HG03520 (cell line): ENCODE measurements at regions not wholly inside any gene's neighbourhood (a gene's known extent, or its start where the extent isn't known, plus 50 kb on each side); places are given as distances from the start of the nearest gene placed in this dataset.
"Not testable (repeated sequence)": the region's sequence is repeated elsewhere in the genome, so short reads cannot be mapped to it uniquely, and the experiment has no call there.

ENCODE experiments used
- ATAC-seq: cut with Tn5 transposase; IDR thresholded peaks from one replicate; pipeline ENCODE4 v1.9.1; 2021; ENCODE audit warnings: mild to moderate bottlenecking, moderate library complexity; ENCODE audit not compliant: unreplicated experiment

GRCh38 chr16:77060614-77061013 lies 130.4 kb upstream of the MON1B start:
- no peak for ATAC-seq

- ATAC-seq, result no peak
These were observed 127.9 kb upstream of the MON1B start for GRCh38 chr16:77062878-77063675.

GRCh38 chr16:77063676-77064016 lies 127.3 kb upstream of the MON1B start:
- ATAC-seq, result no peak

GRCh38 chr16:77064037-77064436 lies 127.0 kb upstream of the MON1B start:
- no peak for ATAC-seq

GRCh38 chr16:77066896-77067496 lies 124.0 kb upstream of the MON1B start:
- no peak for ATAC-seq

GRCh38 chr16:77067900-77068299 lies 123.1 kb upstream of the MON1B start:
- no peak for ATAC-seq

- no peak for ATAC-seq
These were observed 122.6 kb upstream of the MON1B start for GRCh38 chr16:77068402-77068801.

GRCh38 chr16:77069929-77070328 lies 121.1 kb upstream of the MON1B start:
- ATAC-seq, result no peak

- ATAC-seq, result no peak
These were observed 120.3 kb upstream of the MON1B start for GRCh38 chr16:77070683-77071082.

- no peak for ATAC-seq
These were observed 114.2 kb upstream of the MON1B start for GRCh38 chr16:77076839-77077238.

- no peak for ATAC-seq
These were observed 113.6 kb upstream of the MON1B start for GRCh38 chr16:77077256-77077922.

- no peak for ATAC-seq
These were observed 105.0 kb upstream of the MON1B start for GRCh38 chr16:77085981-77086380.

- ATAC-seq, result no peak
These were observed 100.9 kb upstream of the MON1B start for GRCh38 chr16:77090062-77090461.

GRCh38 chr16:77093309-77093708 lies 97.7 kb upstream of the MON1B start:
- ATAC-seq, result no peak

GRCh38 chr16:77093999-77094398 lies 97.0 kb upstream of the MON1B start:
- no peak for ATAC-seq

GRCh38 chr16:77111056-77111565 lies 79.9 kb upstream of the MON1B start:
- ATAC-seq, result no peak

- no peak for ATAC-seq
These were observed 78.2 kb upstream of the MON1B start for GRCh38 chr16:77112746-77113145.

GRCh38 chr16:77113835-77114234 lies 77.2 kb upstream of the MON1B start:
- ATAC-seq, result no peak

- ATAC-seq, result not testable (repeated sequence)
These were observed 76.6 kb upstream of the MON1B start for GRCh38 chr16:77114361-77114760.

- ATAC-seq, result no peak
These were observed 74.1 kb upstream of the MON1B start for GRCh38 chr16:77116856-77117255.

- ATAC-seq, result no peak
These were observed 73.3 kb upstream of the MON1B start for GRCh38 chr16:77117707-77118106.

- no peak for ATAC-seq
These were observed 59.6 kb upstream of the MON1B start for GRCh38 chr16:77131398-77131797.
